ENCODE measurements at regions not wholly inside any gene's neighbourhood (a gene's known extent, or its start where the extent isn't known, plus 50 kb on each side); places are given as distances from the start of the nearest gene placed in this dataset.

DNA sequence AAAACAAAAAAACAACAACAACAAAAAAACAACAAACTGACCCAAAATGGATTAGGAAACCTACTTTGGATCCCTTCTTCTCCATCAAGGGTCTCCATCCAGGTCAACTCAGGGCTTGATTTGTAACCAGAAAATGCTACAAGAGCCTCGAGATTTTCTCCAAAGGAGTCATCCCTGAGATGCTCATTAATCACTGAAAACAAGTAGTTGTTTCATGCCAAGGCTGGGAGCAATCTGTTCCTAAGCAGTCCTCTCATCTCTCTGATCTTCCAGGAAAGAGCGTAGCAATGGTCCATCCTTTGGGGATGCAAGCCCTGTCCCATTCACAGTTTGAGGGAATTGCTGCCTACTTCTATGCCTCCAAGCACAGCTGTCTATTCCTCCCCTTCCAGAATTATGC is 203.0 kb upstream of the MAP3K1 start:
- no peak overlapping the region for H3K27ac ChIP-seq (ENCODE audit: low read depth, low read length)
- WGBS, 3 donors = 68 to 87% (median 72%) methylated on average over 2 of the region's 2 CpGs

DNA sequence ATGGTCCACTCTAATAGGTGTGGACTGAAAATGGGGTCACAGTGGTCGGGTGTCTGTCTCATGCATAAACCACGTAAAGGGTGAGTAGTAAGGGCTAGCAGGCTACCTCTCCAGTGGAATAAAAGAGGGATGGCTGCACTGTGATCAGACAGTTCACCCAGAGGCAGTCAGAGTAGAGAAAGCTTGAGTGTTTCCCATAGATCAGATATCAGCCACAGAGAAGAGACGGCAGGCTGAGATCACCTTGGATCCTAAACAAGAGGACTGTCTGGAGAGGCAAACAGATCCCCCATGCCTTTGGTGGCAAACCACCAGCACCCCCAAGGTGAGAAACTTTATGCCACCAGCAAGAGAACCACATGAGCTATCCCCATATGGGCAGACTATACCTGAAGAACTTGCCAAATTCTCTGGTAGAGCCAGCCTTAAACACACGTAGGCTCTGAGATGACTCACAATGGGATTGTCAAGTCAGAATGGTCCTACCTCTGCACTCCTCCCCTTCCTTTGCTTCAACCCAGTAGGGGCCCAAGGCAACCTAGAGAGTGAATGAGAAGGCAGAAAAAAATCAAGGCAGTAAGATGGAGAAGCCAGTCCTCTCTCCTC is 205.2 kb upstream of the MAP3K1 start:
- WGBS, 3 donors = 86 to 91% (median 91%) methylated on average over 4 of the region's 4 CpGs
- H3K27ac ChIP-seq (ENCODE audit: low read depth, low read length) = no peak overlapping the region

DNA sequence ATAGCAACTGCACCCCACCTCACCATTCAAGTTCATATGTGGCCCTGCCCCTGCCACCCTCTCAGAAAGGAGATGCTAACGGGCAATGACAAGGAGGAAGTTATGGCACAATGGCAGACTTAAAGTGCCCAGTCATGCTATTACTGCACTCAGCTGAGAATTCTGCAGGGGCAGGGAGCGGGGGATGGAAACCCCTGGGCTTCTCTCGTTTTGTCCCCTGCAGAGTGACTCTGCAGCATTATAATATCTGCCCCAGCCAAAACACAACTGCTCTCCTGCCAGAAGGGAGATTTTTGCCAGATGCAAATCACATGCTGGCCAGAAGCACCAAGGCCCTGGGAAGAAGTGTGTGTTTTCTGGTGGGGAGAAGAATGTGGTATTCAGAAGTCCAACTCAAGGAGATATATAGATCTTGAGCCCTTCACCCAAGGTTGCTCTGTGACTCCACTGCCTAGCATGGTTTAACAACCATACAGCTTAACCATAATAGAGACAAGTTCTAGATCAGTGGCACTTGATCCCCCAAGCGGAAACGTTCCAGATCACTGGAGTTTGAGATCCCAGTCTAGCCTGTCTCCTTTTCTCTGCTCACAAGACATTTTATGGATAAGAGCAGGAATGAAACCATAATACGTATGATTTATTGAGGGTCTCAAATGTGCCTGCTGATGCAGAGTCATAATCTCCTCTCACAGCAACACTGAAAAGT is 207.0 kb upstream of the MAP3K1 start:
- H3K27ac ChIP-seq (ENCODE audit: low read depth, low read length) = no peak overlapping the region
- 65 to 84% (median 68%) methylated on average over 6 of the region's 6 CpGs for WGBS, 3 donors

DNA sequence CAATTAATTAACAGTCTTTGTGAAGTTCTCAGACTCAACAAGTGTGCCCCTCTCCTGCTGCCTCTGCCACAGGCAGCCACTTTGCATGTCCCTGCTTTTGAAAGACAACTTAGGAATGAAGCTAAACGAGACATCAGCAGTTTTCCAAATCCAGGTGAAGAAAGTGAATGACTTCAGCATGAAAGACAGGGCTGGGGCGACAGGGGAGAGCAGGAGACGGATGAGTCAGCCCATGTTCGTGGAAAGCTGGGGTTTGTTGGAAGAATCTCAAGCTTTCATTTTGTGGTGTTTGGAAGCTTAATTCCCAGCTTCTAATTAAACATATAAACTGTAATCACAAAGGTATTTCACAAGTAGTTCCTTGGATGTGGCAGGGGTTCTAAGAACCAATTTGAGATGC is 207.8 kb upstream of the MAP3K1 start:
- 65 to 76% (median 69%) methylated on average over 4 of the region's 4 CpGs for WGBS, 3 donors
- H3K27ac ChIP-seq (ENCODE audit: low read depth, low read length) = no peak overlapping the region

DNA sequence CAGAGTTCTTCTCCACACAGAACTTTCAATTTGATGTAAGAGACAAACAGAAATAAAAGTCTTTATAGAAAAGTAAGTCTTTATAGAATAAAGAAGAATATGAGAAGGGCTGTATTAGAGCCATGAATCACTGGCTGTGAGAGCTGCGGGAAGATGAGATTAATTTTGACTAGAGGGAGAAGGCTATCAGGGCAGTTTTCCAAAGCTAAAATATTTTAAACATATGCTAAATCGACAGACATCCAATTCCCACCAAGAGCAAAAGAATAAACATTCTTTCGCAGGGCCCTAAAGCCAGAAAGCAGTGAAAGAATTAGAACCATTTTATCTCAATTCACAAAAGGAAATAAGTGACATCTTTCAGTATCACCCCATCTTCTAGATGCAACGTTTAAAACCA is 208.3 kb upstream of the MAP3K1 start:
- no peak overlapping the region for H3K27ac ChIP-seq (ENCODE audit: low read depth, low read length)
- 66 to 74% (median 72%) methylated on average over 4 of the region's 4 CpGs for WGBS, 3 donors

DNA sequence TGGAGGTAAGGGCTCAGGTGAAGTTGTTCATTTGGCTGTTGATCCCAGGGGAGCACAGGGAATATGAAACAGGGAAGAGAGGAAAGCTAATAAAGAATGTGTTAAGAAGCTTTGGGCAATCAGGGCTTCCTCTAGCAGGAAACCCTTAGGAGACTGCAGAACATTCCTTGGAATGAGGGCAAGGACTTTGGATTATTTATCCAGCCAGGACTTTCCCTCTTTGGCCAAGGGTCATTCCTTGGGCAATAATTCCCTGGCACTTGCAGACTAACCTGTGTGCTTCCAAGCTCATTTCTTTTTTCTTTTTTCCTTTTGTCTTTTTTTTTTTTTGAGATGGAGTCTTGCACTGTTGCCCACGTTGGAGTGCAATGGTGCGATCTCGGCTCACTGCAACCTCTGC is 209.2 kb upstream of the MAP3K1 start:
- H3K27ac ChIP-seq (ENCODE audit: low read depth, low read length) = no peak overlapping the region
- 92 to 97% (median 95%) methylated on average over 3 of the region's 3 CpGs for WGBS, 3 donors

DNA sequence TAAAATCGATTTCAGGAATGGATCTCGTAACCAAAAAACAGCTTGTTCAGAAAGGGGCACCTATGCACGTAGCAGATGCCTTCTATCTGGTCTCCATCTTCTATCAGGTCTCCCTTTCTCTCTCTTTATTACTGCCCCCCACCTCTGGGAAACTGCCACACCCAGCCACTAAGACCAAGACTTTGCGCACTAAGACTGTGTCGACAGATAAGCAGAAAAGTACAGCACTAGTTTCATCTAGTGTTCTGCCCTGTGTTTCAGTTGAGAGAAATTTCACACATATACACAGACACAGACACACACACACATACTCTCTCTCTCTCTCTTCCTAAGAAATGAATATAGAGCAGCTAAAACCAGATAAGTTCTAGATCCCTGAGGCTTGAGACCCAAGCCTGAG is 210.1 kb upstream of the MAP3K1 start:
- WGBS, 3 donors = 95 to 98% (median 95%) methylated on average over 5 of the region's 5 CpGs
- no peak overlapping the region for H3K27ac ChIP-seq (ENCODE audit: low read depth, low read length)

DNA sequence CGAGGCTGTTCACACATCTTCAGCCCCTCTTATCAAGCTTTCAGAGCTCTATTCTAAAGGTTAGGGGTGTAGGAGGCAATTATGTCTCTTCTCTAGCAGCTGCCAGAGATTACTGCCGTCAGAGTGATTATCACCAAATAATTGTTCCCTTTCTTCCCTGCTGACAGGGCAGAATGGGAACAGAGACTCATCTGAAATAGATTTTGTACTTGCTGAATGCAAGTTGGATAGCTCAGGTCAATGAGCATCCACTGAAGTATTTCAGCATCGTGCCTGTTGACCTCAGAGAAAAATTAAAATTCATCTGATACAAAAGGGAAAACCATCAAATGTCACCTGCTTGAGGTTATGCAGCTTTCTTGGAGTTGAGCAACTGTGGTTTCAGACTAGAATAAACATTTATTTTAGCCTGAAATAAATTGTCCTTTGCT is 213.7 kb upstream of the MAP3K1 start:
- WGBS, 3 donors = 79 to 80% (median 80%) methylated on average over 3 of the region's 3 CpGs

DNA sequence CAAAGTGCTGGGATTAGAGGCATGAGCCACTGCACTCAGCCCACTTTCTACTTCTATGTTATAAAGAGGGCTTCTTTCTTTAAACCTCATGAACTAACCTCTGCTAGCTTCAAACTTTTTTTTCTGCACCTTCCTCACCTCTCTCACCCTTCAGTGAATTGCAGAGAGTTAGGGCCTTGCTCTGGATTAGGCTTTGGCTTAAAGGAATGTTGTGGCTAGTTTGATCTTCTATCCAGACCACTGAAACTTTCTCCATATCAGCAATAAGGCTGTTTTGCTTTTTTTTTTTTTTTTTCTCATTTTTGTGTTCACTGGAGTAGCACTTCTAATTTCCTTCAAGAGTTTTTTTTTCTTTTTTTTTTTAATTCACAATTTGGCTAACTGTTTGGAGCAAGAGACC is 216.4 kb upstream of the MAP3K1 start:
- H3K27ac ChIP-seq (ENCODE audit: low read depth, low read length) = no peak overlapping the region

More for the DNA sequence above, 213.7 kb upstream of the MAP3K1 start:
- no peak overlapping the region for H3K27ac ChIP-seq (ENCODE audit: low read depth, low read length)

DNA sequence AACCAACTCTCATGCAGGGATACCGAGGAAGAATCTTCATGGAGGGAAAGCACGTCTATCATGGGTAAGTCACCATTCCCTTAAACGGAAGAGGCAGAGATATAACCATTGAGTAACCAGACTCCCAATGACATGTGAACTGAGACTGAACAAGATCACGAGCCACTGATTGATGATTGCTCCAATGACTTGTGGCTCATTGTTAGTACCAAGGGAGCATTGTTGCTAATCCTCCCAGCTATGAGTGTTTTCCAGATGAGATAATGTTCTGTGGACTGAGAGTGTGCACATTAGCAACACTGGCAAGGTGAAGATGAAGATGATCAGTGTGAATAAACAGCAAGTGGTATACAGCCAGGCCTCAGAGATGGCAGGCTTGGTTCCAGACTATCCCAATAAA is 219.2 kb upstream of the MAP3K1 start:
- H3K27ac ChIP-seq (ENCODE audit: low read depth, low read length) = no peak overlapping the region
- WGBS, 3 donors = 85 to 95% (median 88%) methylated on average over 4 of the region's 4 CpGs

DNA sequence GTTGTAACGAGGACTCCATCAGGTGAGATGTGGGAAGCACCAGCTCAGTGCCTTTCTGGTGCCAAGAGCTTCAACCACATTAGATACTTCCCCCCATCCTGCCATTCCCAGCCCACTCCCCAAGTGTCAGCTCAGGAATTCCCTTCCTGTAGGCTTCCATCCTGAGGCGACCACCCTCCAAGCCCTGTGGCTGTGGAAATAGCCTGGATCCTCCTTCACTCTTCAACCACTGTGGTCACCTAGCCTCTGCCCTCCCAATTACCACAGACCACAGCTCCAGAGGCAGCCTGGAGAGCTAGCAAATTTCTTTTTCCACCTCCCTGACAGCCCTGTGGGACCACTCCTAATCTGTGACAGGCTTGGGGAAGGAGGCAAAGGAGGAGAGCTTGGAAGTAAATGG is 219.8 kb upstream of the MAP3K1 start:
- 86 to 100% (median 87%) methylated on average over 2 of the region's 2 CpGs for WGBS, 3 donors
- no peak overlapping the region for H3K27ac ChIP-seq (ENCODE audit: low read depth, low read length)

DNA sequence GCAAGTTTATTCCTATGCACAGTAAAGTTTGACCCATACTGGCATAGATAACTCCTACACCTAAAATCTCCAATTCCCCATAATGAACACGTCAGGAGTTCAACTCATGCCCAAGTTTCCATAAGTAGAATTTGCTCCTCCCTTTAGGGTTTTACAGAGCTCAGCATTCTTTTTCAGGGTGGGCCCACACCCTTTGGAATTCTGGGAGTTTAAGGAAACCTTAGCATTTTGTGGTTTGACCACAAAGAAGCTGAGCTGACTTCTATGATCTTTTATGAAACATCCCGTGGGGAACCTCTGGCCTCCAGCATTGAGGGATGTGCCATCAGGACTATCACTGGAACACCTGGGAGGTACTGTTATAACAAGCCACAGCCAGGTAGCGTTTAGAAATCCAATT is 220.6 kb upstream of the MAP3K1 start:
- 70 to 93% (median 83%) methylated on average over 3 of the region's 3 CpGs for WGBS, 3 donors
- H3K27ac ChIP-seq (ENCODE audit: low read depth, low read length) = no peak overlapping the region

DNA sequence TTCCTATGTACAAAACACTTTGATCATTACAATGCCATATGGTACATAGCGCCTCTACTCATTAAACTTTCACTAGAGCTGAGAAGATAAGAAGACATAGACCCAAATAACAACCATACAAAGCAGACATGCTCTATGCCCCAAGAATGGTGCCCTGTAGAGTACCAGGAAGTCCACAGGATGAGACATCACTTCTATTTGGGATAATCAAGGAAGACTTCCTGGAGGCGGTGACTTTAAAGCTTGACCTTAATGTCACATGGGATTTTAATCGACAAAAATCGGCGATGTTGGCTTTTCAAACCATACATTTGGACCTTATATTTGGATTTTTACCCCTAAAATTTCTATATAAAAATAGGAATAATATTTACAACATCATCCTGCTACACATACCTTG is 224.3 kb upstream of the MAP3K1 start:
- 97 to 98% (median 98%) methylated on average over 5 of the region's 5 CpGs for WGBS, 3 donors

DNA sequence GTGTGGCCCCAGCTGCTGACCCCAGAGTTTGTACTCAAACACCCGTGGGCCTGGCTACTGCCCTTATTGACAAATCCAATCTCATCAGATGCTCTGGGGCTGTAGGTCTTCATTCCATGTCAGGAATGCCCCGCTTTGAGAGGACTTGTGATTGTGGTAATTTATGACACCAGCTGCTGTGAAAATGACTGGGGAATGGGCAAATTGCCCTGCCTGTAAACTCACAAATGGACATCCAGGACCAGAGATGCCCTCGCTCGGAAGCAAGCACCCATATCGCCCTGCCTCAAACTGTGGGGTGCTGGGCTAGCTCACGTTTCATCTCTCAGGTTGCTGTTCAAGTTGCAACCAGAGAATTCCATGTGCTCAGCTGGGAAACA is 225.9 kb upstream of the MAP3K1 start:
- no peak overlapping the region for H3K27ac ChIP-seq (ENCODE audit: low read depth, low read length)
- 71 to 76% (median 75%) methylated on average over 6 of the region's 6 CpGs for WGBS, 3 donors

More for the DNA sequence above, 224.3 kb upstream of the MAP3K1 start:
- no peak overlapping the region for H3K27ac ChIP-seq (ENCODE audit: low read depth, low read length)

DNA sequence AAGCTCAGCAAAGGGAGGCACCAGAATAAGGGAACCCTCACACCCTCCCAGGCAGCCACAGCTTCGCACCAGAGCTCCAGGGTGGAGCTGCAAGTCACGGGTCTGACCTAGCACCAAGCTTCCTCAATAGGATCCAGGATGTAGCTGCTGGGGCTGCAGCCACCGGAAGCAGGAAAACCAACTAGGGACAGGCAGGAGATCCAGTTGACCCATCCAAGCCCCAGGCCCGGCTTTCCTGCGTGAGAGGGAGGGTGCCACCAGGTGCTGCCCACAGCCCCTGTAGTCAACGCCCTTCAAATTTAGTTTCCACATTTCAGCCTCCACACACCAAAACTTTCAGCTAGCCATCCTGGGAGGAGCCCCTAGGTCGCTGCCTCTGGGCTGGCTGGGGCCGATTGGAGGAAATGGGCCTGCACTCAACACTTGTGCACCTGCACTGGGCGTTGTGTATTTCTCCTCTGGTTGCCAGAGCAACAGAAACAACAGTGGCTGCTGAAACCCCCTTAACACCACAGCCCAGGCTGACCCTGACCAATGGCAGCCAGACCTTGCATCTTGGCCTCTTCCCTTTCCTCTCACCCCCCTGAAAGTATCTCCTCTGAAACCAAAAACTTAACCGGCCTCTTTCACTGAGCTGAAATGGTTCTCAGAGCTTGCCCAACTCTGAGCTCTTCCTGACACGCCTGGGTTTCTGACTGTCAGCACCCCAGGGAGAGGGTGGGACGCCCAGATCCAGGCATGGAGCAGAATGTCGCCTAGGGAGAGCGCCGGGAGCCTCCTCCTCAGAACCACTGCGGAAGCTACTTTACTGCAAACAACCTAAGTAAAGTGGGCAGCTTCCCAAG is 226.5 kb upstream of the MAP3K1 start:
- no peak overlapping the region for H3K27ac ChIP-seq (ENCODE audit: low read depth, low read length)

DNA sequence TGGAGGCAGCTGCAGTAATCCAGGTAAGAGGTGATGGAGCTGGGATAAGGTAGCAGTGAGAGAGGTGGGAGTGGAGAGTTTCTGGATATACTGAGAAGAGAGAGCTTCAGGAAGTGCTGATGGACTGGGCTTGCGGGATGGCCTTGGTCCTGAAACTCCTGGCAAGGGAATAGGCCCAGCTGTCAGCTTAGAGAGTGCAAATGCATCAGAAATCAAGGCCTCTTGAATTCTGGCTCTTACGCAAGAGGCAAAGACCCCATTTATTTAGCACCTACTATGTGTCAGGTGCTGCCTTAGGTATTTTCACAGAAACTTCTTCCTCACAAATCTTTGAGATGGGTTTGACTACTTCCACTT is 227.2 kb upstream of the MAP3K1 start:
- no peak overlapping the region for H3K27ac ChIP-seq (ENCODE audit: low read depth, low read length)

More for the DNA sequence above, 226.5 kb upstream of the MAP3K1 start:
- 37 to 76% (median 37%) methylated on average over 16 of the region's 16 CpGs for WGBS, 3 donors

DNA sequence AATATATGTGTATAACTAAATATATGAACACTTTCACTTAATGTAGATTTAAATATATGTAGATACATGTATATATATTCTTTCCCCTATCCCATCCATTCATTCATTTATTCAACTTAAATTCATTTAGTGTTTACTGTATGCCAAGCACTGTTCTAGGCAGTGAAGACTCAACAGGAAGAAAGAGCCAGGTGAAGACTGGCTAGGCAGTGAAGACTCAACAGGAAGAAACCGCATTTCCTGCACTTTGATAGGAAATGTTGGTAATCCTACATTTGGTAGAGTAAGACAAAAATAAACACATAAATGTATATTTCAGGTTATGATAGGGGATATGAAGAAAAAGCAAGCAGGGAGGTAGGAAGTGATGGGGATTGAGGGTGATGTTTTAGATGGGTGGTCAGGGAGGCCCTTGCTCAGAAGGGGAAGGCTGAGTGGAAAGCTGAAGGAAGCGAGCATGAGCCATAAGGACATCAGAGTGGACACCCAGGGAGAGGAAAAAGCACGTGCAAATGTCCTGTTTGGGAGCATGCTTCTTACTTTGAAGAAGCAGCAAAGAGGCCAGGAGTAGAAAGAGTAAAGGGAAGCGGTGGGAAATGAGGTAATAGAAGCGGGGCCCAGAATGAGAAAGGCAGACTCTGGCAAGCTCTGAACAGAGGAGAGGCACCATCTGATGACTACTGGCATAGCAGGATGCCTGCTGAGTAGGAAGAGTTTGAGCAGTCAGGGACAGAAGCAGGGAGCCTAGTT is 227.8 kb upstream of the MAP3K1 start:
- 66 to 93% (median 76%) methylated on average over 5 of the region's 5 CpGs for WGBS, 3 donors
- H3K27ac ChIP-seq (ENCODE audit: low read depth, low read length) = no peak overlapping the region

More for the DNA sequence above, 227.2 kb upstream of the MAP3K1 start:
- WGBS, 3 donors = 88 to 92% (median 90%) methylated on average over 2 of the region's 2 CpGs

DNA sequence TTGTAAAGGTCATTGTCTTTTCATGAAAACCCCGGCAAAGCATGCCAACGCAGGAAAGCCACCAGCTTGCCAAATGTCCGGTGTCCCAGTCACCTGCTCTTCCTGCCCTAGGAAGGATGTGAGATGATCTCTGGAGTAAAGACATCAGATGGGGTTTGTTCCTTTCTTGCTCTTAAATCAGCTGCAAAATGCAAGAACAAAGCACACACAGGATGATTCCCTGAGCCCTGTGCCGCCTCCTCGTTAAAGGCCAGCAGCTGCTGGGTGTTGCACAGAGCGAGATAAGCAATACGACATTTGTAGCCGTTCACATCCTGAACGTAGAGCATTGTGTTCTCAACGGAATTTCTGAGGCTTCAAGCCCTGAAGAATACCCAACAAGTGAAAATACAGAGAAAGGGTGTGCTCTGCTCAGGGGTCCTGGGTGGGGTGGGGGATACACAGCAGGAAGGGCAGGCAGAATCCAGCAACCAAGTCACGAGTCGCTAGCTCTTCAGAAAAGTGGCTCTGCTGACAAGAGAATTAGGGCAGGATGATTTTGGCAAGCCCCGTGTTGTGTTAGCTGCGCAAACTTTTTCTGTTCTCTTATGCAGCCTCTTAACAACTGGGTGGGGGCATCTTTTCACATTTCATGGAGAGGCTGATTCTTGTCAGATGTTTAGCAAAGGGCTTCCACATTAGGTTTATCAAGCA is 229.2 kb upstream of the MAP3K1 start:
- WGBS, 3 donors = 24 to 42% (median 26%) methylated on average over 14 of the region's 14 CpGs
- H3K27ac ChIP-seq (ENCODE audit: low read depth, low read length) = peak overlapping the region; percentile 21
